Type B pancreatic cell (in vitro differentiated cells): ENCODE measurements at regions not wholly inside any gene's neighbourhood (a gene's known extent, or its start where the extent isn't known, plus 50 kb on each side); places are given as distances from the start of the nearest gene placed in this dataset.
"Not testable (repeated sequence)": the region's sequence is repeated elsewhere in the genome, so short reads cannot be mapped to it uniquely, and the experiment has no call there.

Experiments used
- DNase-seq: peaks from one replicate; pipeline ENCODE4 v3.0.0; 2021; ENCODE audit warnings: mixed read lengths; ENCODE audit not compliant: unreplicated experiment; ENCODE audit errors: extremely low spot score
- H3K27ac Mint-ChIP-seq: 2 replicates; pipeline ENCODE4 v1.8.0; 2021; ENCODE audit warnings: mild to moderate bottlenecking, mixed read lengths
- H3K27me3 Mint-ChIP-seq: 2 replicates; pipeline ENCODE4 v1.8.0; 2021; ENCODE audit warnings: mixed read lengths
- H3K36me3 Mint-ChIP-seq: 2 replicates; pipeline ENCODE4 v1.8.0; 2021; ENCODE audit warnings: mixed read lengths
- H3K4me1 Mint-ChIP-seq: one replicate; pipeline ENCODE4 v1.8.0; 2021; ENCODE audit warnings: mixed read lengths; ENCODE audit not compliant: unreplicated experiment
- H3K4me3 Mint-ChIP-seq: 2 replicates; pipeline ENCODE4 v1.8.0; 2021; ENCODE audit warnings: mild to moderate bottlenecking, mixed read lengths
- H3K9me3 Mint-ChIP-seq: 2 replicates; pipeline ENCODE4 v1.8.0; 2021; ENCODE audit warnings: mixed read lengths
- CTCF ChIP-seq: fragments of 200-600 bp; sonication (generic); conservative IDR thresholded peaks from 2 replicates; pipeline ENCODE4 v1.5.0; 2021; ENCODE audit warnings: antibody characterized with exemption, mild to moderate bottlenecking

- no peak for TF ChIP-seq CTCF
- H3K36me3 Mint-ChIP-seq = no peaks in the 10 kb centered on the region
- H3K4me1 Mint-ChIP-seq = no peaks in the 10 kb centered on the region
- no peak for DNase-seq
- H3K27me3 Mint-ChIP-seq = no peaks in the 10 kb centered on the region
- no peak overlapping the region for H3K27ac Mint-ChIP-seq
- H3K4me3 Mint-ChIP-seq = no peak overlapping the region
- H3K9me3 Mint-ChIP-seq = no peaks in the 10 kb centered on the region
Observed at GRCh38 chr18:60915160-60915559, 418.1 kb upstream of the CDH20 start.

- not testable (repeated sequence) for DNase-seq, H3K9me3 Mint-ChIP-seq, H3K27me3 Mint-ChIP-seq, H3K27ac Mint-ChIP-seq, H3K4me3 Mint-ChIP-seq, H3K36me3 Mint-ChIP-seq, H3K4me1 Mint-ChIP-seq
Observed at GRCh38 chr18:60918862-60919261, 414.4 kb upstream of the CDH20 start.

GRCh38 chr18:60925892-60926291, 407.3 kb upstream of the CDH20 start:
- H3K36me3 Mint-ChIP-seq = no peaks in the 10 kb centered on the region
- TF ChIP-seq CTCF = no peak
- H3K9me3 Mint-ChIP-seq = no peaks in the 10 kb centered on the region
- H3K4me1 Mint-ChIP-seq = no peaks in the 10 kb centered on the region
- H3K4me3 Mint-ChIP-seq = no peak overlapping the region
- H3K27ac Mint-ChIP-seq = no peak overlapping the region
- no peak for DNase-seq
- no peaks in the 10 kb centered on the region for H3K27me3 Mint-ChIP-seq

- no peak for DNase-seq
- Mint-ChIP-seq H3K4me3 (no peak overlapping the region), H3K27ac (no peak overlapping the region), H3K9me3 (no peaks in the 10 kb centered on the region), H3K4me1 (no peaks in the 10 kb centered on the region), H3K27me3 (no peaks in the 10 kb centered on the region), H3K36me3 (no peaks in the 10 kb centered on the region)
- TF ChIP-seq CTCF = no peak
Observed at GRCh38 chr18:60929966-60930365, 403.3 kb upstream of the CDH20 start.

GRCh38 chr18:60935041-60935910, 398.0 kb upstream of the CDH20 start:
- H3K9me3 Mint-ChIP-seq = no peaks in the 10 kb centered on the region
- H3K36me3 Mint-ChIP-seq = no peaks in the 10 kb centered on the region
- TF ChIP-seq CTCF = no peak
- DNase-seq = no peak
- H3K27ac Mint-ChIP-seq = no peak overlapping the region
- H3K27me3 Mint-ChIP-seq = no peaks in the 10 kb centered on the region
- no peak overlapping the region for H3K4me3 Mint-ChIP-seq
- H3K4me1 Mint-ChIP-seq = no peaks in the 10 kb centered on the region

GRCh38 chr18:60936101-60936500, 397.1 kb upstream of the CDH20 start:
- no peaks in the 10 kb centered on the region for H3K36me3 Mint-ChIP-seq
- no peak overlapping the region for H3K4me3 Mint-ChIP-seq
- no peak for TF ChIP-seq CTCF
- H3K27ac Mint-ChIP-seq = no peak overlapping the region
- no peak for DNase-seq
- H3K4me1 Mint-ChIP-seq = no peaks in the 10 kb centered on the region
- H3K9me3 Mint-ChIP-seq = no peaks in the 10 kb centered on the region
- no peaks in the 10 kb centered on the region for H3K27me3 Mint-ChIP-seq
